Sigmoid colon (tissue), 4 donors: ENCODE measurements at regions not wholly inside any gene's neighbourhood (a gene's known extent, or its start where the extent isn't known, plus 50 kb on each side); places are given as distances from the start of the nearest gene placed in this dataset.

ENCODE experiments used
- CTCF ChIP-seq, 4 experiments: fragments of 450-650 bp in 3 of 4; fragments of 200-600 bp in 1 of 4; IDR thresholded peaks; one replicate each; pipeline ENCODE4 v1.5.1; 2016 to 2019; ENCODE audit warnings: antibody characterized with exemption in 4 of 4, mild to moderate bottlenecking in 3 of 4, moderate library complexity in 2 of 4
- EP300 ChIP-seq, 4 donors: sonication (generic); formaldehyde crosslinking; IDR thresholded peaks; one replicate each; pipeline ENCODE4 v1.6.1; 2017; ENCODE audit warnings: antibody characterized with exemption in 4 of 4
- POLR2A ChIP-seq, 2 donors: fragments of 450-650 bp; IDR thresholded peaks; one replicate each; pipeline ENCODE4 v1.6.1; 2016; ENCODE audit warnings: antibody characterized with exemption in 2 of 2, mild to moderate bottlenecking in 2 of 2, moderate library complexity in 2 of 2
- POLR2AphosphoS5 ChIP-seq, 4 donors: sonication (generic); formaldehyde crosslinking; IDR thresholded peaks; one replicate each; pipeline ENCODE4 v1.6.1; 2017; ENCODE audit warnings: antibody characterized with exemption in 4 of 4

- TF ChIP-seq CTCF (IDR thresholded peaks at IDR 0.05) (no peak), POLR2A (IDR thresholded peaks at IDR 0.05) (no peak), EP300 (IDR thresholded peaks at IDR 0.05) (no peak), POLR2AphosphoS5 (IDR thresholded peaks at IDR 0.05) (no peak)
These were observed 180.1 kb upstream of the SOX4 start for GRCh38 chr6:21413428-21413827.
